ENCODE measurements at regions not wholly inside any gene's neighbourhood (a gene's known extent, or its start where the extent isn't known, plus 50 kb on each side); places are given as distances from the start of the nearest gene placed in this dataset.

DNA sequence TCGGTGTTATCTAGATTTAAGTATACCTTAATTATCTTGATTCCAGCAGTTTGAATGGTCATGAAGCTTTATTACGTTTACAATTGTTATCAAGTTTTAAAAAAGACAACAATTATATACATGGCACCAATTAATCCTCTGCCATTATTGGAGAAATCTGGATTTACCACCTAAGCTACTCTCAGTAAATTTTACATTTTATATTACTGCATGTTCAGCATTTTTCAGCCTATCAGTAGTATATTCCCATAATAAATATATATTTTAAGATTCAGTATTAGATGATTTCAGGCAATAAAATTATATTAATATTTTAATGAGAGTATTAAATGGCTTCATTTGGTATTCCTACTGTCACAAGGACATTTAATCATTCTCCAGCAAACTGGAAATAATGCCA, 264.5 kb upstream of the PRDM9 start:
- TF ChIP-seq POLR2A (IDR thresholded peaks at IDR 0.05; ENCODE audit: low read length) (no peak), GATA1 (IDR thresholded peaks at IDR 0.05; ENCODE audit: low read depth, low read length) (no peak)
